Neutrophil (primary cell): ENCODE measurements at regions not wholly inside any gene's neighbourhood (a gene's known extent, or its start where the extent isn't known, plus 50 kb on each side); places are given as distances from the start of the nearest gene placed in this dataset.

ENCODE experiments used
- H3K27ac ChIP-seq: fragments of 200-600 bp; sonication (generic); 2 replicates; pipeline ENCODE4 v1.5.1; 2016; ENCODE audit warnings: mild to moderate bottlenecking, moderate library complexity
- H3K27me3 ChIP-seq: fragments of 200-600 bp; sonication (generic); 2 replicates; pipeline ENCODE4 v1.6.0; 2016; ENCODE audit warnings: mild to moderate bottlenecking
- H3K36me3 ChIP-seq: fragments of 200-600 bp; sonication (generic); 2 replicates; pipeline ENCODE4 v1.5.1; 2017
- H3K4me1 ChIP-seq, 2 experiments: fragments of 200-600 bp in 1 of 2; sonication (generic) in 1 of 2; 1 replicate in 1 of 2; 2 replicates in 1 of 2; pipeline versions ENCODE4 v1.5.1 to v1.6.1; 2013 to 2016; ENCODE audit warnings: low read depth in 1 of 2, low read length in 1 of 2, mild to moderate bottlenecking in 1 of 2, moderate library complexity in 1 of 2; ENCODE audit not compliant: control insufficient read depth in 1 of 2, insufficient read depth in 1 of 2
- H3K4me3 ChIP-seq, 2 experiments: fragments of 200-600 bp in 1 of 2; sonication (generic) in 1 of 2; 1 replicate in 1 of 2; 2 replicates in 1 of 2; pipeline ENCODE4 v1.5.1; 2013 to 2016; ENCODE audit warnings: low read depth in 1 of 2, low read length in 1 of 2, mild to moderate bottlenecking in 1 of 2, moderate library complexity in 1 of 2
- H3K9me3 ChIP-seq: fragments of 200-600 bp; sonication (generic); 2 replicates; pipeline ENCODE4 v1.5.1; 2016
- CTCF ChIP-seq: fragments of 200-600 bp; sonication (generic); IDR thresholded peaks from 2 replicates; pipeline ENCODE4 v1.5.1; 2016; ENCODE audit warnings: antibody characterized with exemption

GRCh38 chr14:48914382-48914781, 671.8 kb downstream of the RPS29 start:
- Histone ChIP-seq H3K27me3 (no peaks in the 10 kb centered on the region), H3K4me1 (no peaks in the 10 kb centered on the region), H3K27ac (no peak overlapping the region), H3K9me3 (no peaks in the 10 kb centered on the region), H3K4me3 (no peak overlapping the region), H3K36me3 (no peaks in the 10 kb centered on the region)
- TF ChIP-seq CTCF: no peak

GRCh38 chr14:48900565-48900964, 685.6 kb downstream of the RPS29 start:
- H3K9me3 ChIP-seq: no peaks in the 10 kb centered on the region
- no peaks in the 10 kb centered on the region for H3K4me1 ChIP-seq
- H3K4me3 ChIP-seq: no peak overlapping the region
- H3K36me3 ChIP-seq: no peaks in the 10 kb centered on the region
- H3K27me3 ChIP-seq: no peaks in the 10 kb centered on the region
- no peak for TF ChIP-seq CTCF
- H3K27ac ChIP-seq: no peak overlapping the region

- H3K27me3 ChIP-seq: no peaks in the 10 kb centered on the region
- H3K4me1 ChIP-seq: no peaks in the 10 kb centered on the region
- H3K36me3 ChIP-seq: no peaks in the 10 kb centered on the region
- TF ChIP-seq CTCF: no peak
- no peak overlapping the region for H3K4me3 ChIP-seq
- H3K9me3 ChIP-seq: no peaks in the 10 kb centered on the region
- no peak overlapping the region for H3K27ac ChIP-seq
These were observed 695.8 kb downstream of the RPS29 start for GRCh38 chr14:48890333-48890732.

GRCh38 chr14:48876806-48877340, 709.3 kb downstream of the RPS29 start:
- no peaks in the 10 kb centered on the region for H3K9me3 ChIP-seq
- no peak overlapping the region for H3K4me3 ChIP-seq
- H3K4me1 ChIP-seq: no peaks in the 10 kb centered on the region
- H3K36me3 ChIP-seq: no peaks in the 10 kb centered on the region
- no peak overlapping the region for H3K27ac ChIP-seq
- no peak for TF ChIP-seq CTCF
- H3K27me3 ChIP-seq: no peaks in the 10 kb centered on the region

- Histone ChIP-seq H3K27ac (no peak overlapping the region), H3K9me3 (no peaks in the 10 kb centered on the region), H3K36me3 (no peaks in the 10 kb centered on the region), H3K4me1 (no peaks in the 10 kb centered on the region), H3K27me3 (no peaks in the 10 kb centered on the region), H3K4me3 (no peak overlapping the region)
- TF ChIP-seq CTCF: no peak
These were observed 711.5 kb downstream of the RPS29 start for GRCh38 chr14:48874711-48875110.

- no peak overlapping the region for H3K27ac ChIP-seq
- H3K27me3 ChIP-seq: no peaks in the 10 kb centered on the region
- H3K9me3 ChIP-seq: no peaks in the 10 kb centered on the region
- no peaks in the 10 kb centered on the region for H3K36me3 ChIP-seq
- no peaks in the 10 kb centered on the region for H3K4me1 ChIP-seq
- no peak for TF ChIP-seq CTCF
- H3K4me3 ChIP-seq: no peak overlapping the region
These were observed 728.8 kb downstream of the RPS29 start for GRCh38 chr14:48857366-48857765.
